ENCODE measurements at regions not wholly inside any gene's neighbourhood (a gene's known extent, or its start where the extent isn't known, plus 50 kb on each side); places are given as distances from the start of the nearest gene placed in this dataset.

DNA sequence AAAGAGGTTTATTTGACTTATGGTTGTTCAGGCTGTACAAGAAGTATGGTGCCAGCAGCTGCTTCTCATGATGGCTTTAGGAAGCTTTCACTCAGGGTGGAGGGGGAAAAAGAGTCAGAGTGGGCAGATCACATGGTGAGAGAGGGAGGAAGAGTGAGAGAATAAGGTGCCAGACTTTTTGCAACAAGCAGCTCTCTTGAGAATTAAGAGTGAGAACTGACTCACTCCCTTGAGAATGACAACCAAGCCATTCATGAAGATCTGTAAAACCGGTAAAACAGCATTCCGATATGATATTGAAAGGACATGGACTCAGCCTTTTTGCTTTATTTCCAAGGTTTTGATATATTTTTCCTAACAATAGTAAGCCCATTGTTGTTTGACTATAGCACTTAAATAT is 501.2 kb downstream of the GALC start:
- no peaks in the 10 kb centered on the region for H3K36me3 Mint-ChIP-seq (ENCODE audit: low read depth)
- H3K9me3 Mint-ChIP-seq = no peaks in the 10 kb centered on the region
- no peaks in the 10 kb centered on the region for H3K27me3 Mint-ChIP-seq (ENCODE audit: low read depth, poor library complexity)
- H3K4me3 Mint-ChIP-seq = no peak overlapping the region
- no peaks in the 10 kb centered on the region for H3K4me1 Mint-ChIP-seq
- H3K27ac Mint-ChIP-seq = no peak overlapping the region
- TF ChIP-seq, protein P1, sequence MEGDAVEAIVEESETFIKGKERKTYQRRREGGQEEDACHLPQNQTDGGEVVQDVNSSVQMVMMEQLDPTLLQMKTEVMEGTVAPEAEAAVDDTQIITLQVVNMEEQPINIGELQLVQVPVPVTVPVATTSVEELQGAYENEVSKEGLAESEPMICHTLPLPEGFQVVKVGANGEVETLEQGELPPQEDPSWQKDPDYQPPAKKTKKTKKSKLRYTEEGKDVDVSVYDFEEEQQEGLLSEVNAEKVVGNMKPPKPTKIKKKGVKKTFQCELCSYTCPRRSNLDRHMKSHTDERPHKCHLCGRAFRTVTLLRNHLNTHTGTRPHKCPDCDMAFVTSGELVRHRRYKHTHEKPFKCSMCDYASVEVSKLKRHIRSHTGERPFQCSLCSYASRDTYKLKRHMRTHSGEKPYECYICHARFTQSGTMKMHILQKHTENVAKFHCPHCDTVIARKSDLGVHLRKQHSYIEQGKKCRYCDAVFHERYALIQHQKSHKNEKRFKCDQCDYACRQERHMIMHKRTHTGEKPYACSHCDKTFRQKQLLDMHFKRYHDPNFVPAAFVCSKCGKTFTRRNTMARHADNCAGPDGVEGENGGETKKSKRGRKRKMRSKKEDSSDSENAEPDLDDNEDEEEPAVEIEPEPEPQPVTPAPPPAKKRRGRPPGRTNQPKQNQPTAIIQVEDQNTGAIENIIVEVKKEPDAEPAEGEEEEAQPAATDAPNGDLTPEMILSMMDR (IDR thresholded peaks at IDR 0.05) = no peak
- no peak for DNase-seq

DNA sequence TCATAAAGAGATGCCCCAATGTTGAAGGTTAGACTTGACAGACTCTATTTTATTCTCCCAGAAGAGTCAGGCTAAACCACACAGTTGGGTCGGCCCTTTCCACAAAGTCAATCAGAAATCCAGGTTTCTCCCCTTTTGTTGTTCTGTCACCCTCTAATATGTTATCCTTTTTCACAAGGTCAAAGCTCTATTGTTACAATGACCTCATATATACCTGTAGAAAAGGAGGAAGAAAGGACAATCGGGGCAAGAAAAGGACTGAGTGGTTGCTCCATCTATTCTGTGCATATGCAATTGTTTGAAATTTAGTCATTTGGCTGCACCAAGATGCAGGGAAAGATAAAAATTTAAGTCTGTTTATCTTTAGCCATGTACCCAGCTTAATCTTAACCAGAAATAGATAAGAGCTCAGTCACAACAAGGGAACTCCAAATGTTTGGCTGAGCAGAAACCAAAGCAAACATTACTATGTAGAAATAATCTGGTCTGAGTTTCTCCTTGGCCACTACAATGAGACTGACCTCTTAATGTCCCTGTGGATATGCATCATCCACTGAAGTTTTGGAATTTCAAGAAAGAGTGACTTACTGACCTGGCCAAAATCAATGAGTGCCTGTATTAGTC is 503.7 kb downstream of the GALC start:
- Mint-ChIP-seq H3K36me3 (ENCODE audit: low read depth) (no peaks in the 10 kb centered on the region), H3K27ac (no peak overlapping the region), H3K4me3 (no peak overlapping the region), H3K27me3 (ENCODE audit: low read depth, poor library complexity) (no peaks in the 10 kb centered on the region), H3K4me1 (no peaks in the 10 kb centered on the region), H3K9me3 (no peaks in the 10 kb centered on the region)
- DNase-seq = no peak
- TF ChIP-seq, protein P1 (IDR thresholded peaks at IDR 0.05) = no peak

DNA sequence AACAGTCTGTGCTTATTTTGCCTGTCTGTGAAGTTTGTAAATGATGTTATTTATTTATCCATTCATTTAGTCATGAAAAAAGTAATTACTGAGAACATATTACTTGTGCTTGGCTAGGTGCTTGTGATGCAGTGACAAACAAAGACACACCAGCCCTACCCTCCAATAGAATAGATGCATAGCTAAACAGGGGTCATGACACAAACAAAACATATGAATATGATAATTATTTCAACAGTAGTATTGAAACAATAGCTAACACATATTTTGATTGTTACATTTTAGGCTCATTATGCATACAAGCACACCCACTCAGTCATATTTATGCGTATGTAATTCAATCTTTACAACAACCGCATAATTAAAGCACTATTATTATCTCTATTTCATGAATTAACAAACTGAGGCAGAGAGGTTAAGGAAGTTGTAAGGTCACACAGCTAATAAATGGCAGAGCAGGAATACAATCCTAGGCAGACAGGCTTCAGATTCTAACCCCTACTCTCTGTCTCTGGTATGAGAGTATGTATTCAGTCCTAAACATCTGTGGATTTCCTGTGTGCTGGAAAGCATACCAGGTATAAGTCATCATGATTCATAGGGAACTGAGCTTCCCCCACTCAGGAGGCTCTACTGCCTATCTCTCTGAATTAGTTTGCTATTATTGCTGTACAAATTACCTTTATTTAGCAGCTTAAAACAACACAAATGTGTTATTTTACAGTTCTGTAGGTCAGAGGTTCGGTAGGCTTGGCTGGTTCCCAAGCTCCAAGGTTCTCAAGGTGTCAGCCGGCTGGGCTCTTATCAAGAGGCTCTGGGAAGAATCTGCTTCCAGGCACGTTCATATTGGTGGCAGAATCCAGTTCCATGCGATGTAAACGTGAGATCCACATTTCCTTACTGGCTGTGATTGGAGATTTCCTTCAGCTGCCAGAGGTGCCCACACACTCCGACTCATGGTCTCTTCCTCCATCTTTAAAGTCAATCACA is 509.4 kb downstream of the GALC start:
- Mint-ChIP-seq H3K27me3 (ENCODE audit: low read depth, poor library complexity) (no peaks in the 10 kb centered on the region), H3K36me3 (ENCODE audit: low read depth) (no peaks in the 10 kb centered on the region), H3K4me3 (no peak overlapping the region), H3K27ac (no peak overlapping the region), H3K4me1 (no peaks in the 10 kb centered on the region), H3K9me3 (no peaks in the 10 kb centered on the region)
- no peak for DNase-seq
- TF ChIP-seq, protein P1 (IDR thresholded peaks at IDR 0.05) = no peak

DNA sequence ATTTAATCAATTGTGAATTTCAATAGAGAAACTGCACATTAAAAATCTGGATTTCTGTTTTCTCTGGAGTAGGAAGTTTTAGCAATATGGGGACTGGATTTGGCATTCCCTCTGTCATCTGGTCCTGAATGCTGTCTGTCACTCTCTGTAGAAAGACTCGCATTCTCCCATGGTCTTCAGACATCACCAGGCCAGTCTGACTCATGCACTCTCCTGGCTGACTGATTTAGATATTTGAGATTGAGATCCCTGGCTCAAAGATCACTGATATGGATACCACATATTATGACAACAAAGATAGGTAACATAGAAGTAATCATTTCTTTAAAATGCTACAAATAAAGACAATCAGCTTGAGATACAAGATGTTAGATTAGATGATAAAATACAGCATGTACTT is 524.5 kb downstream of the GALC start:
- no peaks in the 10 kb centered on the region for H3K36me3 Mint-ChIP-seq (ENCODE audit: low read depth)
- H3K27me3 Mint-ChIP-seq (ENCODE audit: low read depth, poor library complexity) = no peaks in the 10 kb centered on the region
- no peaks in the 10 kb centered on the region for H3K9me3 Mint-ChIP-seq
- no peak for DNase-seq
- TF ChIP-seq, protein P1 (IDR thresholded peaks at IDR 0.05) = no peak
- H3K4me3 Mint-ChIP-seq = no peak overlapping the region
- H3K4me1 Mint-ChIP-seq = no peaks in the 10 kb centered on the region
- H3K27ac Mint-ChIP-seq = no peak overlapping the region

DNA sequence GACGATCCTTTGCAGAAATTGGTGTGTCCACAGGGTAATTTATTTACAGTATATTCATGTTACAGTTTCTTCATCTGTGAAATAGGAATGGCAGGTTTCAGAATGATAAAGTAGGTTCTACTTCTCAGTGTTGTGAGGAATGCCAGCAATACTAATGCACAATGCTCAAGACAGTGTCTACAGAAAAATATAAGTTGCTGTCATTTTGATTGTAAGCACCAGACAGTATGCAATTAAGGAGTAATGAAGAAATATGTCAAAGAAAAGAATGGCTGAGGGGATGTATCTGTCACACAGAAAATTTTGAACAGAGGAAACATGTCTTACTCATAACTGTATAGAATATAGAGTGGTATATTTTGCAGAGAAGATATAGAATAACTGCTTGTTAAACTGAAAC is 525.4 kb downstream of the GALC start:
- TF ChIP-seq, protein P1 (IDR thresholded peaks at IDR 0.05) = no peak
- H3K36me3 Mint-ChIP-seq (ENCODE audit: low read depth) = no peaks in the 10 kb centered on the region
- H3K27ac Mint-ChIP-seq = no peak overlapping the region
- no peaks in the 10 kb centered on the region for H3K4me1 Mint-ChIP-seq
- H3K27me3 Mint-ChIP-seq (ENCODE audit: low read depth, poor library complexity) = no peaks in the 10 kb centered on the region
- DNase-seq = no peak
- H3K4me3 Mint-ChIP-seq = no peak overlapping the region
- H3K9me3 Mint-ChIP-seq = no peaks in the 10 kb centered on the region

Measured in nephron progenitor cell (in vitro differentiated cells).